Smooth muscle cell of the brain vasculature (primary cell): ENCODE measurements at regions not wholly inside any gene's neighbourhood (a gene's known extent, or its start where the extent isn't known, plus 50 kb on each side); places are given as distances from the start of the nearest gene placed in this dataset.
"Not testable (repeated sequence)": the region's sequence is repeated elsewhere in the genome, so short reads cannot be mapped to it uniquely, and the experiment has no call there.

ENCODE experiments used
- DNase-seq: peaks from one replicate; pipeline ENCODE4 v3.0.0-alpha.2; 2012; ENCODE audit warnings: low read depth, low spot score

GRCh38 chr3:187540847-187541246 is 129.3 kb downstream of the SST start:
- DNase-seq = no peak

- DNase-seq = no peak
Measured at GRCh38 chr3:187536185-187536584, 134.0 kb downstream of the SST start.

- no peak for DNase-seq
Measured at GRCh38 chr3:187533797-187534196, 136.4 kb downstream of the SST start.

GRCh38 chr3:187531831-187532230 is 138.4 kb downstream of the SST start:
- DNase-seq = no peak

GRCh38 chr3:187522890-187523289 is 147.3 kb downstream of the SST start:
- DNase-seq = no peak

- no peak for DNase-seq
Measured at GRCh38 chr3:187522293-187522692, 147.9 kb downstream of the SST start.

GRCh38 chr3:187521546-187521945 is 148.6 kb downstream of the SST start:
- no peak for DNase-seq

GRCh38 chr3:187520027-187520945 is 149.9 kb downstream of the SST start:
- DNase-seq = no peak

GRCh38 chr3:187519428-187519890 is 150.7 kb downstream of the SST start:
- no peak for DNase-seq

GRCh38 chr3:187518616-187519015 is 150.4 kb downstream of the RTP4 start:
- no peak for DNase-seq

- no peak for DNase-seq
Measured at GRCh38 chr3:187518207-187518606, 150.0 kb downstream of the RTP4 start.

GRCh38 chr3:187516446-187517185 is 148.4 kb downstream of the RTP4 start:
- no peak for DNase-seq

GRCh38 chr3:187507905-187508304 is 139.7 kb downstream of the RTP4 start:
- no peak for DNase-seq

- DNase-seq = no peak
Measured at GRCh38 chr3:187507266-187507665, 139.1 kb downstream of the RTP4 start.

- no peak for DNase-seq
Measured at GRCh38 chr3:187504435-187504834, 136.2 kb downstream of the RTP4 start.

GRCh38 chr3:187498211-187498724 is 130.1 kb downstream of the RTP4 start:
- DNase-seq = no peak

GRCh38 chr3:187497052-187497451 is 128.9 kb downstream of the RTP4 start:
- no peak for DNase-seq

- not testable (repeated sequence) for DNase-seq
Measured at GRCh38 chr3:187494056-187494455, 125.9 kb downstream of the RTP4 start.

GRCh38 chr3:187491371-187491770 is 123.2 kb downstream of the RTP4 start:
- DNase-seq = no peak

- DNase-seq = no peak
Measured at GRCh38 chr3:187490366-187490765, 122.2 kb downstream of the RTP4 start.

GRCh38 chr3:187484547-187485295 is 116.5 kb downstream of the RTP4 start:
- DNase-seq = no peak

- no peak for DNase-seq
Measured at GRCh38 chr3:187481426-187481825, 113.2 kb downstream of the RTP4 start.
